ENCODE measurements at regions not wholly inside any gene's neighbourhood (a gene's known extent, or its start where the extent isn't known, plus 50 kb on each side); places are given as distances from the start of the nearest gene placed in this dataset.

GRCh38 chr6:92026878-92027277, 1392.5 kb downstream of the EPHA7 start:
- TF ChIP-seq SP2 (IDR thresholded peaks at IDR 0.05; ENCODE audit: low read length) = no peak
- no peak for TF ChIP-seq RXRA (IDR thresholded peaks at IDR 0.05; ENCODE audit: insufficient read depth, low read depth, low read length)
- no peak for TF ChIP-seq POLR2AphosphoS5 (IDR thresholded peaks at IDR 0.05; ENCODE audit: low read depth, low read length)
- no peak for TF ChIP-seq CTCF (IDR thresholded peaks at IDR 0.05; ENCODE audit: control extremely low read depth in 1 of 3, insufficient read depth in 1 of 3, low read depth in 1 of 3, low read length in 3 of 3)
- TF ChIP-seq BACH1 (IDR thresholded peaks at IDR 0.05; ENCODE audit: low read length) = no peak
- TF ChIP-seq ZNF274 (IDR thresholded peaks at IDR 0.05; ENCODE audit: borderline replicate concordance, extremely low read depth, low read length) = no peak
- TF ChIP-seq JUND (IDR thresholded peaks at IDR 0.05; ENCODE audit: low read length) = no peak

Measured in H1 (cell line).